ENCODE measurements at regions not wholly inside any gene's neighbourhood (a gene's known extent, or its start where the extent isn't known, plus 50 kb on each side); places are given as distances from the start of the nearest gene placed in this dataset.

- DNase-seq (ENCODE audit: low read depth), result peak; percentile 94
- no peak overlapping the region for H3K4me3 ChIP-seq (ENCODE audit: low read depth, low read length)
- TF ChIP-seq CTCF (IDR thresholded peaks at IDR 0.05; ENCODE audit: insufficient read depth, low read depth, low read length), result no peak
These were observed 72.4 kb upstream of the BCAR3 start for GRCh38 chr1:93753791-93754763.

- TF ChIP-seq CTCF (IDR thresholded peaks at IDR 0.05; ENCODE audit: insufficient read depth, low read depth, low read length), result no peak
- H3K4me3 ChIP-seq (ENCODE audit: low read depth, low read length), result no peak overlapping the region
- no peak for DNase-seq (ENCODE audit: low read depth)
These were observed 70.0 kb upstream of the BCAR3 start for GRCh38 chr1:93751377-93752250.

GRCh38 chr1:93750955-93751354 lies 69.3 kb upstream of the BCAR3 start:
- no peak overlapping the region for H3K4me3 ChIP-seq (ENCODE audit: low read depth, low read length)
- no peak for TF ChIP-seq CTCF (IDR thresholded peaks at IDR 0.05; ENCODE audit: insufficient read depth, low read depth, low read length)
- no peak for DNase-seq (ENCODE audit: low read depth)

- H3K4me3 ChIP-seq (ENCODE audit: low read depth, low read length), result no peak overlapping the region
- DNase-seq (ENCODE audit: low read depth), result no peak
- TF ChIP-seq CTCF (IDR thresholded peaks at IDR 0.05; ENCODE audit: insufficient read depth, low read depth, low read length), result no peak
These were observed 68.3 kb upstream of the BCAR3 start for GRCh38 chr1:93749894-93750301.

- no peak overlapping the region for H3K4me3 ChIP-seq (ENCODE audit: low read depth, low read length)
- TF ChIP-seq CTCF (IDR thresholded peaks at IDR 0.05; ENCODE audit: insufficient read depth, low read depth, low read length), result no peak
- DNase-seq (ENCODE audit: low read depth), result no peak
These were observed 67.8 kb upstream of the BCAR3 start for GRCh38 chr1:93749487-93749886.

- TF ChIP-seq CTCF (IDR thresholded peaks at IDR 0.05; ENCODE audit: insufficient read depth, low read depth, low read length), result no peak
- no peak overlapping the region for H3K4me3 ChIP-seq (ENCODE audit: low read depth, low read length)
- DNase-seq (ENCODE audit: low read depth), result no peak
These were observed 64.6 kb upstream of the BCAR3 start for GRCh38 chr1:93746021-93746812.

All from fibroblast of villous mesenchyme (primary cell).